DOHH2 (cell line): ENCODE measurements at regions not wholly inside any gene's neighbourhood (a gene's known extent, or its start where the extent isn't known, plus 50 kb on each side); places are given as distances from the start of the nearest gene placed in this dataset.

Experiments
- EZH2phosphoT487 ChIP-seq: fragments of 200-600 bp; sonication (generic); IDR thresholded peaks from 2 replicates; pipeline ENCODE4 v1.6.1; 2017; ENCODE audit warnings: borderline replicate concordance, mild to moderate bottlenecking, antibody characterized with exemption, low read length, moderate library complexity, mixed read lengths
- TF ChIP-seq, protein P1 (sequence below): fragments of 200-600 bp; sonication (generic); IDR thresholded peaks from one replicate; pipeline ENCODE4 v1.5.1; 2014; ENCODE audit warnings: antibody characterized with exemption, mild to moderate bottlenecking, low read depth, low read length; ENCODE audit not compliant: poor library complexity, severe bottlenecking

DNA sequence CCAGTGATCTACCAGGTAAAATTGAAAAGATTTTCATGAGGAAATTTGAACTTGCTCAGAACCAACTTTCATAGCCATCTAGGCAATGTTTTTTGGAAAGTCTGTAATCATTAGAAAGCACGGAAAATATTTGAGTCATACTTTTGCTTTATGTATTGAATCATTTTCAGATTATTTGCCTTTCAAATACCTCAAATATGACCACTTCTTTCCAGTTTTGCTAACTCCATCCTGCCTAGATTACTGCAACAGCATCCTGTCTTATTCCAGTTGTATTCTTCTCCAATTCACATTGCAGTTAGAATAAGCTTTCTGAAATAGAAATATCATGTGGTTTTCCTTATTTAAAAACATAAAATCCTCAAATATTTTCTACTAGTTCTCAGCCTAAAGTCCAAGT, 239.8 kb upstream of the FAR2 start:
- TF ChIP-seq, protein P1, sequence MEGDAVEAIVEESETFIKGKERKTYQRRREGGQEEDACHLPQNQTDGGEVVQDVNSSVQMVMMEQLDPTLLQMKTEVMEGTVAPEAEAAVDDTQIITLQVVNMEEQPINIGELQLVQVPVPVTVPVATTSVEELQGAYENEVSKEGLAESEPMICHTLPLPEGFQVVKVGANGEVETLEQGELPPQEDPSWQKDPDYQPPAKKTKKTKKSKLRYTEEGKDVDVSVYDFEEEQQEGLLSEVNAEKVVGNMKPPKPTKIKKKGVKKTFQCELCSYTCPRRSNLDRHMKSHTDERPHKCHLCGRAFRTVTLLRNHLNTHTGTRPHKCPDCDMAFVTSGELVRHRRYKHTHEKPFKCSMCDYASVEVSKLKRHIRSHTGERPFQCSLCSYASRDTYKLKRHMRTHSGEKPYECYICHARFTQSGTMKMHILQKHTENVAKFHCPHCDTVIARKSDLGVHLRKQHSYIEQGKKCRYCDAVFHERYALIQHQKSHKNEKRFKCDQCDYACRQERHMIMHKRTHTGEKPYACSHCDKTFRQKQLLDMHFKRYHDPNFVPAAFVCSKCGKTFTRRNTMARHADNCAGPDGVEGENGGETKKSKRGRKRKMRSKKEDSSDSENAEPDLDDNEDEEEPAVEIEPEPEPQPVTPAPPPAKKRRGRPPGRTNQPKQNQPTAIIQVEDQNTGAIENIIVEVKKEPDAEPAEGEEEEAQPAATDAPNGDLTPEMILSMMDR, result no peak
- no peak for TF ChIP-seq EZH2phosphoT487
